Mucosa of descending colon (tissue), 3 donors: ENCODE measurements at regions not wholly inside any gene's neighbourhood (a gene's known extent, or its start where the extent isn't known, plus 50 kb on each side); places are given as distances from the start of the nearest gene placed in this dataset.

Experiments used
- ATAC-seq: fragments of 200-7000 bp; cut with Tn5 transposase; one replicate; pipeline ENCODE4 v1.9.1; 2020; ENCODE audit warnings: mild to moderate bottlenecking, moderate library complexity
- DNase-seq, 3 donors: peaks; one replicate each; pipeline ENCODE4 v3.0.0-alpha.2; 2020
- H3K36me3 ChIP-seq: fragments of 200-600 bp; one replicate; pipeline ENCODE4 v1.8.0; 2021; ENCODE audit warnings: low read depth, mild to moderate bottlenecking
- H3K4me1 ChIP-seq: fragments of 200-600 bp; one replicate; pipeline ENCODE4 v1.8.0; 2021; ENCODE audit warnings: low read depth, mild to moderate bottlenecking
- H3K4me3 ChIP-seq: fragments of 200-600 bp; one replicate; pipeline ENCODE4 v1.8.0; 2021; ENCODE audit warnings: mild to moderate bottlenecking
- H3K9me3 ChIP-seq: fragments of 200-600 bp; one replicate; pipeline ENCODE4 v1.8.0; 2021; ENCODE audit warnings: mild to moderate bottlenecking
- CTCF ChIP-seq: fragments of 200-600 bp; IDR thresholded peaks from one replicate; pipeline ENCODE4 v1.8.0; 2022; ENCODE audit warnings: antibody characterized with exemption, mild to moderate bottlenecking
- intact Hi-C, 2 donors: fragments of 100-400 bp; cut with DNase I in 1 of 2; cut with micrococcal nuclease in 1 of 2; formaldehyde crosslinking; loops; one replicate each; pipeline versions ENCODE4 v1.11.0 to v1.11.1; 2022; cut with DNase I, micrococcal nuclease
- donor health status: DM: no; HTN: no; CAD: no; lungs with moderate emphysema.
- donor health status: DM: no; HTN: no; CAD: no.
- donor health status: DM: no; HTN: yes; CAD: no.

- ATAC-seq (no peak), DNase-seq (no peak)
- Histone ChIP-seq H3K36me3 (no peaks in the 10 kb centered on the region), H3K9me3 (no peaks in the 10 kb centered on the region), H3K4me3 (no peak overlapping the region), H3K4me1 (no peaks in the 10 kb centered on the region)
- TF ChIP-seq CTCF, result no peak
- intact Hi-C loops, result no loop called here
Measured at GRCh38 chr3:73926360-73927202, 301.8 kb upstream of the PDZRN3 start.

GRCh38 chr3:73925011-73925410 is 300.3 kb upstream of the PDZRN3 start:
- DNase-seq (no peak), ATAC-seq (no peak)
- Histone ChIP-seq H3K36me3 (no peaks in the 10 kb centered on the region), H3K4me3 (no peak overlapping the region), H3K9me3 (no peaks in the 10 kb centered on the region), H3K4me1 (no peaks in the 10 kb centered on the region)
- TF ChIP-seq CTCF, result no peak
- intact Hi-C loops, result no loop called here

- ATAC-seq (peak; percentile 26), DNase-seq (no peak)
- no peaks in the 10 kb centered on the region for H3K9me3 ChIP-seq
- H3K4me3 ChIP-seq, result no peak overlapping the region
- TF ChIP-seq CTCF, result no peak
- H3K36me3 ChIP-seq, result no peaks in the 10 kb centered on the region
- H3K4me1 ChIP-seq, result no peaks in the 10 kb centered on the region
- intact Hi-C loops, result no loop called here
Measured at GRCh38 chr3:73924048-73924447, 299.3 kb upstream of the PDZRN3 start.

- intact Hi-C loops, result no loop called here
- no peak for DNase-seq
- ATAC-seq, result no peak
- Histone ChIP-seq H3K36me3 (no peaks in the 10 kb centered on the region), H3K4me1 (no peaks in the 10 kb centered on the region), H3K4me3 (no peak overlapping the region), H3K9me3 (no peaks in the 10 kb centered on the region)
- no peak for TF ChIP-seq CTCF
Measured at GRCh38 chr3:73917643-73918042, 292.9 kb upstream of the PDZRN3 start.

- no peak for ATAC-seq
- Histone ChIP-seq H3K36me3 (no peaks in the 10 kb centered on the region), H3K9me3 (no peaks in the 10 kb centered on the region), H3K4me1 (no peaks in the 10 kb centered on the region), H3K4me3 (no peak overlapping the region)
- no peak for DNase-seq
- intact Hi-C loops, result no loop called here
- no peak for TF ChIP-seq CTCF
Measured at GRCh38 chr3:73915886-73916285, 291.1 kb upstream of the PDZRN3 start.
